ENCODE measurements at regions not wholly inside any gene's neighbourhood (a gene's known extent, or its start where the extent isn't known, plus 50 kb on each side); places are given as distances from the start of the nearest gene placed in this dataset.
"Not testable (repeated sequence)": the region's sequence is repeated elsewhere in the genome, so short reads cannot be mapped to it uniquely, and the experiment has no call there.

- no peak overlapping the region for H3K9ac ChIP-seq (ENCODE audit: low read length in 5 of 5)
- no peaks in the 10 kb centered on the region for H3K27me3 ChIP-seq (ENCODE audit: control insufficient read depth in 5 of 5, insufficient read depth in 4 of 5, low read length in 5 of 5)
- H3K4me1 ChIP-seq (ENCODE audit: control insufficient read depth in 5 of 5, insufficient read depth in 5 of 5, low read length in 5 of 5): no peaks in the 10 kb centered on the region
- H3K36me3 ChIP-seq (ENCODE audit: control insufficient read depth in 5 of 5, insufficient read depth in 5 of 5, low read length in 5 of 5): no peaks in the 10 kb centered on the region
- H3K9me3 ChIP-seq (ENCODE audit: control insufficient read depth in 5 of 5, low read length in 5 of 5): peaks cover 0 to 6% (median 0%) of the 10 kb centered on the region in 5 donors
- H3K27ac ChIP-seq (ENCODE audit: low read depth, low read length): no peak overlapping the region
- H3K4me3 ChIP-seq (ENCODE audit: low read depth in 1 of 5, low read length in 5 of 5): no peak overlapping the region
Measured at GRCh38 chr7:34341326-34341725, 316.7 kb upstream of the NPSR1 start.

DNA sequence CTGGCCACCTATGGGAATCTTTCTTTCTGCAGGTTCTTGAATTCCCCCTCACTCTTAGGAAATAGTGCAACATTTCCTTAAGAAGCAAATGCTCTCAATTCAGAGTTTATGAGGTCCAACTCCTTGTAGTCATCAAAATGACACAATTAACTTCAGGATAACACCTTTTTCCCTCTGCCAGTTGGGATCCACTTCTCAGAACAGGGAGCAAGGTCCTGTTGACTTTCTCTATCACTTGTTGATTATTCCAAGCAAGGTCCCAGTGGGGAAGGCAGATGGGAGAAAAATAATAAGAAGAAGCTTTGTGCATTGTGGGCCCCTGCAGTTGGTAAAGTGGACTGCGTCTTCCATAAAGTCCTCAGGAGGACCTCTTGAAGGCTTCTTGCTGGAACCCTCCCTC is 315.6 kb upstream of the NPSR1 start:
- no peaks in the 10 kb centered on the region for H3K4me1 ChIP-seq (ENCODE audit: control insufficient read depth in 5 of 5, insufficient read depth in 5 of 5, low read length in 5 of 5)
- no peak overlapping the region for H3K4me3 ChIP-seq (ENCODE audit: low read depth in 1 of 5, low read length in 5 of 5)
- H3K27ac ChIP-seq (ENCODE audit: low read depth, low read length): no peak overlapping the region
- no peak overlapping the region for H3K9ac ChIP-seq (ENCODE audit: low read length in 5 of 5)
- H3K36me3 ChIP-seq (ENCODE audit: control insufficient read depth in 5 of 5, insufficient read depth in 5 of 5, low read length in 5 of 5): no peaks in the 10 kb centered on the region
- peaks cover 0 to 6% (median 0%) of the 10 kb centered on the region in 5 donors for H3K9me3 ChIP-seq (ENCODE audit: control insufficient read depth in 5 of 5, low read length in 5 of 5)
- H3K27me3 ChIP-seq (ENCODE audit: control insufficient read depth in 5 of 5, insufficient read depth in 4 of 5, low read length in 5 of 5): no peaks in the 10 kb centered on the region

DNA sequence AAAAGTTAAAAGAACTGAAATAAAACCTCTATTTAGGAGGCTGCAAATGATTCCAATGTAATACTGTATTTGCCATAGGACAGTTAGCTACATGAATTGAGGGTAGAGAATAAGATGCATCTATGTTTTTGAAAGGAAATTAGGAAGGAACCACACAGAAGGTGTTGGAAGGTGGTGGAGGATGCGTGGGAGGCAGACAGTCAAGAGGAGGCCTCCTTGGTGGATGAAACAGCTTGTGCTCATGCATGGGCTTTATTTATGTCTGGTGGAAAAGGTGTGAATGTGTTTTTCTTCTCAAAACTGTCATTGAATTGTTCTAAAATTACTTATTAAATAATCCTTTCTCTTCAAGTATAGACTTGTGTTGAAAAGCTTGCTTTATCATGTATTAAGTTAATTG is 314.4 kb upstream of the NPSR1 start:
- H3K27ac ChIP-seq (ENCODE audit: low read depth, low read length): no peak overlapping the region

GRCh38 chr7:34354011-34354410 is 304.0 kb upstream of the NPSR1 start:
- H3K4me1 ChIP-seq (ENCODE audit: control insufficient read depth in 5 of 5, insufficient read depth in 5 of 5, low read length in 5 of 5): no peaks in the 10 kb centered on the region
- H3K36me3 ChIP-seq (ENCODE audit: control insufficient read depth in 5 of 5, insufficient read depth in 5 of 5, low read length in 5 of 5): no peaks in the 10 kb centered on the region
- H3K4me3 ChIP-seq (ENCODE audit: low read depth in 1 of 5, low read length in 5 of 5): no peak overlapping the region

More for the DNA sequence above, 314.4 kb upstream of the NPSR1 start:
- H3K4me1 ChIP-seq (ENCODE audit: control insufficient read depth in 5 of 5, insufficient read depth in 5 of 5, low read length in 5 of 5): no peaks in the 10 kb centered on the region
- H3K27me3 ChIP-seq (ENCODE audit: control insufficient read depth in 5 of 5, insufficient read depth in 4 of 5, low read length in 5 of 5): no peaks in the 10 kb centered on the region
- no peak overlapping the region for H3K9ac ChIP-seq (ENCODE audit: low read length in 5 of 5)
- H3K9me3 ChIP-seq (ENCODE audit: control insufficient read depth in 5 of 5, low read length in 5 of 5): peaks cover 0 to 3% (median 0%) of the 10 kb centered on the region in 5 donors
- H3K4me3 ChIP-seq (ENCODE audit: low read depth in 1 of 5, low read length in 5 of 5): no peak overlapping the region
- H3K36me3 ChIP-seq (ENCODE audit: control insufficient read depth in 5 of 5, insufficient read depth in 5 of 5, low read length in 5 of 5): no peaks in the 10 kb centered on the region

DNA sequence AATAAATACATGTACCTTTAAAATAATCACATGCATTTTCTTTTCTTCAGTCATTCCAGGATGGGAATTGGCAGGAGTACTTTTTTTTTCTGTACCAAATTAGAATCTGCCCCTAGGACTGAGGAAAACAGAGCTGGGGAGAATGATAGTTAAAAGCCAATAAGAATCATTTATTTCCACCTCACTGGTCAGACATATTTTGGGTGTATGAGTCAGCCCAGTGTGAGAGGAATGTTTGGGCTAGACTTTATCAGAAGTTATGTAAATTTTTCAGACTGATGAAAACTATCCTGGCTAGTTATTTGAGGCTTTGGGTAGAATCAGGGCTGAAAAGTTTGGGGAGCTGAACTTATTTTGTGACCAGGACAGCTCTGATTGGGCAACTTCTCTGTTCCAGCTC is 303.1 kb upstream of the NPSR1 start:
- Histone ChIP-seq H3K27ac (ENCODE audit: low read depth, low read length) (no peak overlapping the region), H3K4me3 (ENCODE audit: low read depth in 1 of 5, low read length in 5 of 5) (no peak overlapping the region), H3K4me1 (ENCODE audit: control insufficient read depth in 5 of 5, insufficient read depth in 5 of 5, low read length in 5 of 5) (no peaks in the 10 kb centered on the region), H3K9ac (ENCODE audit: low read length in 5 of 5) (no peak overlapping the region), H3K27me3 (ENCODE audit: control insufficient read depth in 5 of 5, insufficient read depth in 4 of 5, low read length in 5 of 5) (no peaks in the 10 kb centered on the region), H3K36me3 (ENCODE audit: control insufficient read depth in 5 of 5, insufficient read depth in 5 of 5, low read length in 5 of 5) (no peaks in the 10 kb centered on the region), H3K9me3 (ENCODE audit: control insufficient read depth in 5 of 5, low read length in 5 of 5) (no peaks in the 10 kb centered on the region)

More at GRCh38 chr7:34354011-34354410, 304.0 kb upstream of the NPSR1 start:
- Histone ChIP-seq H3K27me3 (ENCODE audit: control insufficient read depth in 5 of 5, insufficient read depth in 4 of 5, low read length in 5 of 5) (no peaks in the 10 kb centered on the region), H3K27ac (ENCODE audit: low read depth, low read length) (no peak overlapping the region), H3K9ac (ENCODE audit: low read length in 5 of 5) (no peak overlapping the region), H3K9me3 (ENCODE audit: control insufficient read depth in 5 of 5, low read length in 5 of 5) (no peaks in the 10 kb centered on the region)

DNA sequence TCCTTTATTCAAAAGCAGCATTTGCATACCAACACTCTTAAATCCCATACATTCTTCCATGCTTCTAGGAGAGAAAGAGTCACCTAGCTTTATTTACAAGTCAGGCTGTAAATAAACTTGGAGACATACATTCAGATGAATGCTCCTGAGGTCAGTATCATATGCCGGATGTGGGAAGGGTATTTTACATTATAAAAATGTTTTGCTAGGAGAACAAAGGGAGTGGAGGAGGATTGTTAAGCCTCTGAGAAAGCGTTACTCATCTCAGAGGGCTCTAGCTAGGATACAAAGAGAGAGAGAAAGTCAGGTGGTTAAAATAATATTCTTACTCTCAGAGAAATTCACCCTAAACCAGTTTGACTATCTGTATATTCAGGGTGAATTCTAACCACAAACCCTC is 300.9 kb upstream of the NPSR1 start:
- Histone ChIP-seq H3K27ac (ENCODE audit: low read depth, low read length) (no peak overlapping the region), H3K27me3 (ENCODE audit: control insufficient read depth in 5 of 5, insufficient read depth in 4 of 5, low read length in 5 of 5) (no peaks in the 10 kb centered on the region), H3K4me3 (ENCODE audit: low read depth in 1 of 5, low read length in 5 of 5) (no peak overlapping the region), H3K9me3 (ENCODE audit: control insufficient read depth in 5 of 5, low read length in 5 of 5) (no peaks in the 10 kb centered on the region), H3K4me1 (ENCODE audit: control insufficient read depth in 5 of 5, insufficient read depth in 5 of 5, low read length in 5 of 5) (no peaks in the 10 kb centered on the region), H3K9ac (ENCODE audit: low read length in 5 of 5) (no peak overlapping the region), H3K36me3 (ENCODE audit: control insufficient read depth in 5 of 5, insufficient read depth in 5 of 5, low read length in 5 of 5) (no peaks in the 10 kb centered on the region)

DNA sequence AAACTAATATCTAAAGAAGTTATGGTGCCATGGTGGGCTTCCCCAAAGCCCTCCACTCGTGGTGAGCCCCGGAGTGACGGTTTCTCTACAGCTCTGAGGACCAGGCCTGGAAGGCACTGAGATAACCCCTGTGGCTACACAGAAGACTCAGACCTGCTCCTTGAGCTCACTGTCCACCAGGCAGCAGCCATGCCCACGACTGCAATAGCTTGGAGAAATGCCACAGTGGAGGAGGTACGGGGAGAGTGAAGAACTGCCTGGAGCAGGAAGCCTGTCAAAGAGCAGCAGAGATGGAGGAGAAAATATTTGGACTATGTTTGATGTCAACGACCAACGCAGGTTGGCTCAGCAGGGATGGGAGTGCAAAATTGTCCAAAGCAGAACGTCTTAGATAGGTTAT is 300.1 kb upstream of the NPSR1 start:
- no peak overlapping the region for H3K27ac ChIP-seq (ENCODE audit: low read depth, low read length)
- no peaks in the 10 kb centered on the region for H3K4me1 ChIP-seq (ENCODE audit: control insufficient read depth in 5 of 5, insufficient read depth in 5 of 5, low read length in 5 of 5)
- no peaks in the 10 kb centered on the region for H3K36me3 ChIP-seq (ENCODE audit: control insufficient read depth in 5 of 5, insufficient read depth in 5 of 5, low read length in 5 of 5)
- H3K4me3 ChIP-seq (ENCODE audit: low read depth in 1 of 5, low read length in 5 of 5): no peak overlapping the region
- H3K27me3 ChIP-seq (ENCODE audit: control insufficient read depth in 5 of 5, insufficient read depth in 4 of 5, low read length in 5 of 5): no peaks in the 10 kb centered on the region
- no peak overlapping the region for H3K9ac ChIP-seq (ENCODE audit: low read length in 5 of 5)
- no peaks in the 10 kb centered on the region for H3K9me3 ChIP-seq (ENCODE audit: control insufficient read depth in 5 of 5, low read length in 5 of 5)

DNA sequence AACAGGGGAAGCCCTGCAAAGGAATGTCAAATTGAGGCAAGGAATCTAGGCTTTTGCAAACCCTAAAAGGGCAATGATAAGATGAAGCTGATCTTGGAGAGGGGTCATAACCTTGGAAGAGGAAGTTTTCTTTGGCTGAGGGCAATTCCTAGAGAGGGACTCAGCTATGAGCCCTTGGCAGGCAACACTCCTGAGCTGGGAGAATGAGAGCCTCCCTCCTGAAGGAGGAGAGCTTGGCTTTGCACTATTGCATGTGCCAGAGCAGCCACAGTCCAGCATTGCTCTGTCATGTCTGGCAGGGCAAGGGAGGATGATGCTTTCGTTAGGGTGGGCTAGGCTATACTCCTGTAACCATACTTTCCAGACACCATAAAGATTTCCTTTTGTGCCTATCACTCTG is 299.4 kb upstream of the NPSR1 start:
- H3K9me3 ChIP-seq (ENCODE audit: control insufficient read depth in 5 of 5, low read length in 5 of 5); H3K9ac ChIP-seq (ENCODE audit: low read length in 5 of 5); H3K4me1 ChIP-seq (ENCODE audit: control insufficient read depth in 5 of 5, insufficient read depth in 5 of 5, low read length in 5 of 5); H3K36me3 ChIP-seq (ENCODE audit: control insufficient read depth in 5 of 5, insufficient read depth in 5 of 5, low read length in 5 of 5); H3K27me3 ChIP-seq (ENCODE audit: control insufficient read depth in 5 of 5, insufficient read depth in 4 of 5, low read length in 5 of 5); H3K27ac ChIP-seq (ENCODE audit: low read depth, low read length); H3K4me3 ChIP-seq (ENCODE audit: low read depth in 1 of 5, low read length in 5 of 5): not testable (repeated sequence)

DNA sequence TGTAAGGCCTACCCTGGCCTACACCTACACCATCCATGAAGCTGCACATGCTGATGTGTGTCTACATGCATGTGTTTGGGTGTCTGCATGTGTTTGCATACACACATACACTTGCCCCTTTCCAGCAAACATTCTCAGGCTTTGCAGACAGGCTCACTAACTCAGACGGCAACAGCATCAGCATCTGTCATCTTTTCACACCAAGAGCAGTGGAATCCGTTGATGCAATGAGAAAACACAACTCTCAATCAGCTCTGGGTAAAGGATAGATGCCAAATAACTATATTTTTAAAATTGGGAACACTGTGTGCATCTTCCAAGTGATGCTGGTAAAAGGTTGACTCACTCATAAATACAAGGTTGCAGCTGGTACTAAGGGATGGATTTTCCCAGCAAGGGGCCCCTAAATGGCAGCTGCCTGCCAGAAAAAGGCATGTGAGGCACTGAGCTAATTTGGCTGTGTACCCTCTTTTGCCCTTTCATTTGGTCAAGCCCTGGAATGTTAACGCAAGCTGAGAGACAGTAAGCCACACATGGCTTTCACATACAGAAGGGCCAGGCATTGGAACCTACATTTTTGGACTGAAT is 296.3 kb upstream of the NPSR1 start:
- H3K9me3 ChIP-seq (ENCODE audit: control insufficient read depth in 5 of 5, low read length in 5 of 5): no peaks in the 10 kb centered on the region
- H3K27me3 ChIP-seq (ENCODE audit: control insufficient read depth in 5 of 5, insufficient read depth in 4 of 5, low read length in 5 of 5): no peaks in the 10 kb centered on the region
- H3K36me3 ChIP-seq (ENCODE audit: control insufficient read depth in 5 of 5, insufficient read depth in 5 of 5, low read length in 5 of 5): no peaks in the 10 kb centered on the region
- no peak overlapping the region for H3K4me3 ChIP-seq (ENCODE audit: low read depth in 1 of 5, low read length in 5 of 5)
- H3K9ac ChIP-seq (ENCODE audit: low read length in 5 of 5): no peak overlapping the region
- H3K27ac ChIP-seq (ENCODE audit: low read depth, low read length): no peak overlapping the region
- H3K4me1 ChIP-seq (ENCODE audit: control insufficient read depth in 5 of 5, insufficient read depth in 5 of 5, low read length in 5 of 5): no peaks in the 10 kb centered on the region

GRCh38 chr7:34362621-34363020 is 295.4 kb upstream of the NPSR1 start:
- Histone ChIP-seq H3K36me3 (ENCODE audit: control insufficient read depth in 5 of 5, insufficient read depth in 5 of 5, low read length in 5 of 5) (no peaks in the 10 kb centered on the region), H3K4me3 (ENCODE audit: low read depth in 1 of 5, low read length in 5 of 5) (no peak overlapping the region), H3K4me1 (ENCODE audit: control insufficient read depth in 5 of 5, insufficient read depth in 5 of 5, low read length in 5 of 5) (no peaks in the 10 kb centered on the region), H3K9me3 (ENCODE audit: control insufficient read depth in 5 of 5, low read length in 5 of 5) (no peaks in the 10 kb centered on the region), H3K9ac (ENCODE audit: low read length in 5 of 5) (no peak overlapping the region), H3K27ac (ENCODE audit: low read depth, low read length) (no peak overlapping the region), H3K27me3 (ENCODE audit: control insufficient read depth in 5 of 5, insufficient read depth in 4 of 5, low read length in 5 of 5) (no peaks in the 10 kb centered on the region)

GRCh38 chr7:34364130-34364529 is 293.9 kb upstream of the NPSR1 start:
- Histone ChIP-seq H3K27me3 (ENCODE audit: control insufficient read depth in 5 of 5, insufficient read depth in 4 of 5, low read length in 5 of 5) (no peaks in the 10 kb centered on the region), H3K9me3 (ENCODE audit: control insufficient read depth in 5 of 5, low read length in 5 of 5) (no peaks in the 10 kb centered on the region), H3K27ac (ENCODE audit: low read depth, low read length) (no peak overlapping the region), H3K36me3 (ENCODE audit: control insufficient read depth in 5 of 5, insufficient read depth in 5 of 5, low read length in 5 of 5) (no peaks in the 10 kb centered on the region), H3K4me1 (ENCODE audit: control insufficient read depth in 5 of 5, insufficient read depth in 5 of 5, low read length in 5 of 5) (no peaks in the 10 kb centered on the region), H3K9ac (ENCODE audit: low read length in 5 of 5) (no peak overlapping the region), H3K4me3 (ENCODE audit: low read depth in 1 of 5, low read length in 5 of 5) (no peak overlapping the region)
